Liver (tissue), 8 donors: ENCODE measurements at regions not wholly inside any gene's neighbourhood (a gene's known extent, or its start where the extent isn't known, plus 50 kb on each side); places are given as distances from the start of the nearest gene placed in this dataset.
"Not testable (repeated sequence)": the region's sequence is repeated elsewhere in the genome, so short reads cannot be mapped to it uniquely, and the experiment has no call there.

Source experiments
- DNase-seq: peaks from one replicate; pipeline ENCODE4 v3.0.0-alpha.2; 2017; ENCODE audit warnings: low spot score
- H3K27ac ChIP-seq, 2 donors: one replicate each; pipeline ENCODE4 v1.7.0; 2013; ENCODE audit warnings: inconsistent platforms in 2 of 2, low read length in 2 of 2, control low read depth in 1 of 2, low read depth in 1 of 2, mild to moderate bottlenecking in 1 of 2
- H3K27me3 ChIP-seq, 4 donors: one replicate each; pipeline versions ENCODE4 v1.6.1 to v1.7.0; 2013; ENCODE audit warnings: low read length in 3 of 4, inconsistent platforms in 1 of 4, mild to moderate bottlenecking in 1 of 4, moderate library complexity in 1 of 4; ENCODE audit not compliant: control insufficient read depth in 4 of 4, insufficient read depth in 4 of 4
- H3K36me3 ChIP-seq, 4 donors: one replicate each; pipeline versions ENCODE4 v1.6.1 to v1.7.0; 2013; ENCODE audit warnings: low read length in 3 of 4, mild to moderate bottlenecking in 3 of 4, low read depth in 1 of 4, moderate library complexity in 1 of 4; ENCODE audit not compliant: control insufficient read depth in 4 of 4, insufficient read depth in 3 of 4
- H3K4me1 ChIP-seq, 4 donors: one replicate each; pipeline versions ENCODE4 v1.6.1 to v1.7.0; 2013; ENCODE audit warnings: low read length in 3 of 4, mild to moderate bottlenecking in 3 of 4, moderate library complexity in 1 of 4; ENCODE audit not compliant: control insufficient read depth in 4 of 4, insufficient read depth in 4 of 4
- H3K4me3 ChIP-seq, 3 donors: one replicate each; pipeline versions ENCODE4 v1.6.1 to v1.7.0; 2013; ENCODE audit warnings: low read length in 3 of 3, control low read depth in 1 of 3, low read depth in 1 of 3, mild to moderate bottlenecking in 1 of 3
- H3K9ac ChIP-seq, 2 donors: one replicate each; pipeline ENCODE4 v1.7.0; 2013; ENCODE audit warnings: low read length in 2 of 2, mild to moderate bottlenecking in 2 of 2, moderate library complexity in 2 of 2, control low read depth in 1 of 2, low read depth in 1 of 2
- H3K9me3 ChIP-seq, 4 donors: one replicate each; pipeline versions ENCODE4 v1.6.1 to v1.7.0; 2013; ENCODE audit warnings: low read length in 3 of 4; ENCODE audit not compliant: control insufficient read depth in 4 of 4
- EGR1 ChIP-seq, 2 donors: IDR thresholded peaks; 2 replicates each; pipeline ENCODE4 v1.6.1; 2016 to 2018; ENCODE audit warnings: antibody characterized with exemption in 2 of 2, low read depth in 2 of 2
- FOXA1 ChIP-seq: IDR thresholded peaks from 2 replicates; pipeline ENCODE4 v1.6.1; 2016; ENCODE audit warnings: antibody characterized with exemption
- FOXA2 ChIP-seq: IDR thresholded peaks from 2 replicates; pipeline ENCODE4 v1.6.1; 2016; ENCODE audit warnings: antibody characterized with exemption
- GABPA ChIP-seq, 2 donors: IDR thresholded peaks in 1 of 2; conservative IDR thresholded peaks in 1 of 2; 2 replicates each; pipeline ENCODE4 v1.6.1; 2016; ENCODE audit warnings: antibody characterized with exemption in 2 of 2, mild to moderate bottlenecking in 1 of 2, moderate library complexity in 1 of 2
- HNF4A ChIP-seq, 2 donors: conservative IDR thresholded peaks; 2 replicates each; pipeline ENCODE4 v1.6.1; 2016; ENCODE audit warnings: antibody characterized with exemption in 2 of 2, mild to moderate bottlenecking in 2 of 2
- HNF4G ChIP-seq: IDR thresholded peaks from 2 replicates; pipeline ENCODE4 v1.6.1; 2016; ENCODE audit warnings: antibody characterized with exemption
- JUND ChIP-seq, 2 donors: IDR thresholded peaks; 2 replicates each; pipeline ENCODE4 v1.6.1; 2016; ENCODE audit warnings: antibody characterized with exemption in 2 of 2
- NR2F2 ChIP-seq: IDR thresholded peaks from 2 replicates; pipeline ENCODE4 v1.6.1; 2016; ENCODE audit warnings: antibody characterized with exemption
- RAD21 ChIP-seq, 2 donors: IDR thresholded peaks; 2 replicates each; pipeline ENCODE4 v1.6.1; 2016; ENCODE audit warnings: antibody characterized with exemption in 2 of 2, mild to moderate bottlenecking in 2 of 2
- RXRA ChIP-seq, 2 donors: IDR thresholded peaks; 2 replicates each; pipeline ENCODE4 v1.6.1; 2017 to 2018; ENCODE audit warnings: antibody characterized with exemption in 2 of 2, mild to moderate bottlenecking in 1 of 2
- SP1 ChIP-seq: IDR thresholded peaks from 2 replicates; pipeline ENCODE4 v1.6.1; 2018; ENCODE audit warnings: antibody characterized with exemption, mild to moderate bottlenecking
- TAF1 ChIP-seq: conservative IDR thresholded peaks from 2 replicates; pipeline ENCODE4 v1.6.1; 2016; ENCODE audit warnings: antibody characterized with exemption, mild to moderate bottlenecking
- YY1 ChIP-seq: IDR thresholded peaks from 2 replicates; pipeline ENCODE4 v1.6.1; 2016; ENCODE audit warnings: antibody characterized with exemption, mild to moderate bottlenecking
- WGBS: extraction: QIAGEN DNeasy Blood & Tissue Kit; methylation state at CpG from one replicate; pipeline ENCODE4 v1.1.7; 2013; 5-methylcytosine and 5-hydroxymethylcytosine counted together
- TF ChIP-seq, protein P1 (sequence below): IDR thresholded peaks from 2 replicates; pipeline ENCODE4 v1.6.1; 2016; ENCODE audit warnings: antibody characterized with exemption
- TF ChIP-seq, protein P2 (sequence below): IDR thresholded peaks from 2 replicates; pipeline ENCODE4 v1.6.1; 2016; ENCODE audit warnings: antibody characterized with exemption
- TF ChIP-seq, protein P3 (sequence below): IDR thresholded peaks from 2 replicates; pipeline ENCODE4 v1.6.1; 2016; ENCODE audit warnings: antibody characterized with exemption, mild to moderate bottlenecking
- TF ChIP-seq, protein P4 (sequence below): fragments of 150-350 bp; IDR thresholded peaks from 2 replicates; pipeline ENCODE4 v1.5.1; 2017; ENCODE audit warnings: improper control_type of control experiment, low read depth, low read length; ENCODE audit not compliant: missing input control
- donor health status: healthy.
- donor health status: healthy.
- donor health status: healthy.
- donor health status: healthy.
- donor health status: healthy.

DNA sequence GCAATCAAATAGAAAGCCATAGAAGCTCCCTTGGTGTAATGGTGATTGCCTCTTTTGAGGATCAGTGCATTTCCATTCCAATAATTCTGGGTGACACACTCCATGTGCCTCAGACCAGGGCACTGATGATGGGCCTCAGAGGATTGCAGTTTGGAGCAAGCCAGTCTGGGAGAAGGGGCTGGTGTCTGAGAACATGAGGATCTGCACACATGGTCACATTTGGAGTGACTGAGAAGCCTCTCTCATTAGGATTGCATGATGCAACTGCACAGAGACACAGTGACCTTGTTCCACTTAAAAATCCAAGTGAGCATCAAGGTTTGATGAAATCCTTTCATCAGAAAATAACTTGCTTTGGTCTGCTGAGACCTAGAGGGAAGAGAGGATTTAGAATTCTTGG, 216.4 kb downstream of the ANKRD30B start:
- H3K27ac ChIP-seq, result no peak overlapping the region
- H3K9ac ChIP-seq, result no peak overlapping the region
- DNase-seq, result no peak
- H3K4me3 ChIP-seq, result no peak overlapping the region
- no peaks in the 10 kb centered on the region for H3K27me3 ChIP-seq
- H3K36me3 ChIP-seq, result no peaks in the 10 kb centered on the region
- no peaks in the 10 kb centered on the region for H3K9me3 ChIP-seq
- H3K4me1 ChIP-seq, result no peaks in the 10 kb centered on the region
- TF ChIP-seq NR2F2 (no peak), TAF1 (no peak), YY1 (no peak), HNF4A (conservative IDR thresholded peaks at IDR 0.05) (no peak), JUND (IDR thresholded peaks at IDR 0.05) (no peak), SP1 (no peak), FOXA1 (no peak), RXRA (IDR thresholded peaks at IDR 0.05) (no peak), RAD21 (IDR thresholded peaks at IDR 0.05) (no peak), FOXA2 (no peak), GABPA (IDR thresholded peaks at IDR 0.05 in 1 of 2, conservative IDR thresholded peaks at IDR 0.05 in 1 of 2) (no peak), EGR1 (IDR thresholded peaks at IDR 0.05; ENCODE audit: low read depth in 2 of 2) (no peak), HNF4G (no peak)
- TF ChIP-seq, protein P1, sequence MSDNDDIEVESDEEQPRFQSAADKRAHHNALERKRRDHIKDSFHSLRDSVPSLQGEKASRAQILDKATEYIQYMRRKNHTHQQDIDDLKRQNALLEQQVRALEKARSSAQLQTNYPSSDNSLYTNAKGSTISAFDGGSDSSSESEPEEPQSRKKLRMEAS, result no peak
- TF ChIP-seq, protein P2, sequence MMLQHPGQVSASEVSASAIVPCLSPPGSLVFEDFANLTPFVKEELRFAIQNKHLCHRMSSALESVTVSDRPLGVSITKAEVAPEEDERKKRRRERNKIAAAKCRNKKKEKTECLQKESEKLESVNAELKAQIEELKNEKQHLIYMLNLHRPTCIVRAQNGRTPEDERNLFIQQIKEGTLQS, result no peak
- TF ChIP-seq, protein P3, sequence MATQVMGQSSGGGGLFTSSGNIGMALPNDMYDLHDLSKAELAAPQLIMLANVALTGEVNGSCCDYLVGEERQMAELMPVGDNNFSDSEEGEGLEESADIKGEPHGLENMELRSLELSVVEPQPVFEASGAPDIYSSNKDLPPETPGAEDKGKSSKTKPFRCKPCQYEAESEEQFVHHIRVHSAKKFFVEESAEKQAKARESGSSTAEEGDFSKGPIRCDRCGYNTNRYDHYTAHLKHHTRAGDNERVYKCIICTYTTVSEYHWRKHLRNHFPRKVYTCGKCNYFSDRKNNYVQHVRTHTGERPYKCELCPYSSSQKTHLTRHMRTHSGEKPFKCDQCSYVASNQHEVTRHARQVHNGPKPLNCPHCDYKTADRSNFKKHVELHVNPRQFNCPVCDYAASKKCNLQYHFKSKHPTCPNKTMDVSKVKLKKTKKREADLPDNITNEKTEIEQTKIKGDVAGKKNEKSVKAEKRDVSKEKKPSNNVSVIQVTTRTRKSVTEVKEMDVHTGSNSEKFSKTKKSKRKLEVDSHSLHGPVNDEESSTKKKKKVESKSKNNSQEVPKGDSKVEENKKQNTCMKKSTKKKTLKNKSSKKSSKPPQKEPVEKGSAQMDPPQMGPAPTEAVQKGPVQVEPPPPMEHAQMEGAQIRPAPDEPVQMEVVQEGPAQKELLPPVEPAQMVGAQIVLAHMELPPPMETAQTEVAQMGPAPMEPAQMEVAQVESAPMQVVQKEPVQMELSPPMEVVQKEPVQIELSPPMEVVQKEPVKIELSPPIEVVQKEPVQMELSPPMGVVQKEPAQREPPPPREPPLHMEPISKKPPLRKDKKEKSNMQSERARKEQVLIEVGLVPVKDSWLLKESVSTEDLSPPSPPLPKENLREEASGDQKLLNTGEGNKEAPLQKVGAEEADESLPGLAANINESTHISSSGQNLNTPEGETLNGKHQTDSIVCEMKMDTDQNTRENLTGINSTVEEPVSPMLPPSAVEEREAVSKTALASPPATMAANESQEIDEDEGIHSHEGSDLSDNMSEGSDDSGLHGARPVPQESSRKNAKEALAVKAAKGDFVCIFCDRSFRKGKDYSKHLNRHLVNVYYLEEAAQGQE, result no peak
- TF ChIP-seq, protein P4, sequence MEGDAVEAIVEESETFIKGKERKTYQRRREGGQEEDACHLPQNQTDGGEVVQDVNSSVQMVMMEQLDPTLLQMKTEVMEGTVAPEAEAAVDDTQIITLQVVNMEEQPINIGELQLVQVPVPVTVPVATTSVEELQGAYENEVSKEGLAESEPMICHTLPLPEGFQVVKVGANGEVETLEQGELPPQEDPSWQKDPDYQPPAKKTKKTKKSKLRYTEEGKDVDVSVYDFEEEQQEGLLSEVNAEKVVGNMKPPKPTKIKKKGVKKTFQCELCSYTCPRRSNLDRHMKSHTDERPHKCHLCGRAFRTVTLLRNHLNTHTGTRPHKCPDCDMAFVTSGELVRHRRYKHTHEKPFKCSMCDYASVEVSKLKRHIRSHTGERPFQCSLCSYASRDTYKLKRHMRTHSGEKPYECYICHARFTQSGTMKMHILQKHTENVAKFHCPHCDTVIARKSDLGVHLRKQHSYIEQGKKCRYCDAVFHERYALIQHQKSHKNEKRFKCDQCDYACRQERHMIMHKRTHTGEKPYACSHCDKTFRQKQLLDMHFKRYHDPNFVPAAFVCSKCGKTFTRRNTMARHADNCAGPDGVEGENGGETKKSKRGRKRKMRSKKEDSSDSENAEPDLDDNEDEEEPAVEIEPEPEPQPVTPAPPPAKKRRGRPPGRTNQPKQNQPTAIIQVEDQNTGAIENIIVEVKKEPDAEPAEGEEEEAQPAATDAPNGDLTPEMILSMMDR, result no peak

DNA sequence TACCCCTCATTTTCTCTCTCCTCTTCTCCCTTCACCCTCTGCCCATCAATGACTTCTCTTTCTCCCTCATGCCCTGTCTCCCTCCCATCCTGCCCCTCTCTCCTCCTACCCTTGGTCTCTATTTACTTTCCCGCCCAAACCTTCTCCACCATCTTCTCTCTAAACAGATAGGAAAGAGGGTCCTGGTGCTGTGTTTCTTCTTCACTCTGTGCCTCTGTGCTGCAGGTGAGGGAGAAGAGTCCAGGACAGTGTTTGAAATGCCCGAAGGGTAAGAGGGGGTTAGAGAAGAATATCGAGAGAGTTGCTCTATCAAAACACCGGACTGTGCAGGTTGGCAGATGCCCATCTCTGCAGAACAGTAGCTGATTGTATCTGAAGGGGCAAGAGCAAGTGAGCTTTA, 217.0 kb downstream of the ANKRD30B start:
- H3K9me3 ChIP-seq, DNase-seq, H3K4me1 ChIP-seq, H3K4me3 ChIP-seq, H3K27me3 ChIP-seq, H3K36me3 ChIP-seq, H3K27ac ChIP-seq, H3K9ac ChIP-seq: not testable (repeated sequence)
- 86% methylated on average over 4 of the region's 4 CpGs for WGBS
